CD4-positive, alpha-beta T cell (primary cell): ENCODE measurements at regions not wholly inside any gene's neighbourhood (a gene's known extent, or its start where the extent isn't known, plus 50 kb on each side); places are given as distances from the start of the nearest gene placed in this dataset.

ENCODE experiments used
- ATAC-seq: fragments of 200-7000 bp; cut with Tn5 transposase; one replicate; pipeline ENCODE4 v1.10.0; 2022; ENCODE audit warnings: mild to moderate bottlenecking; ENCODE audit not compliant: poor library complexity
- CTCF ChIA-PET: fragments of 350-600 bp; sonication (Branson Sonifier 250); formaldehyde crosslinking; loops from one replicate; lab custom pipeline; 2021; ENCODE audit warnings: antibody characterized with exemption, inconsistent platforms; lab: Charles Lee
- POLR2A ChIA-PET: fragments of 350-600 bp; sonication (Branson Sonifier 250); formaldehyde crosslinking; loops from one replicate; lab custom pipeline; 2021; ENCODE audit warnings: antibody characterized with exemption, inconsistent platforms; lab: Charles Lee
- DNase-seq, 14 experiments: peaks; one replicate each; pipeline ENCODE4 v3.0.0-alpha.2; 2013 to 2020; ENCODE audit warnings: mixed read lengths in 2 of 14
- H3K27ac ChIP-seq, 2 donors: one replicate each; pipeline versions ENCODE4 v1.5.1 to v1.7.0; 2013; ENCODE audit warnings: low read length in 2 of 2, low read depth in 1 of 2, mild to moderate bottlenecking in 1 of 2
- H3K27me3 ChIP-seq, 2 experiments: 1 replicate in 1 of 2; 2 replicates in 1 of 2; pipeline versions ENCODE4 v1.6.1 to v1.7.0; 2013; ENCODE audit warnings: low read length in 2 of 2, control low read depth in 1 of 2, mild to moderate bottlenecking in 1 of 2, moderate library complexity in 1 of 2; ENCODE audit not compliant: insufficient read depth in 2 of 2, control insufficient read depth in 1 of 2
- H3K36me3 ChIP-seq: one replicate; pipeline ENCODE4 v1.6.1; 2013; ENCODE audit warnings: low read length, control low read depth; ENCODE audit not compliant: insufficient read depth
- H3K4me1 ChIP-seq: one replicate; pipeline ENCODE4 v1.6.1; 2013; ENCODE audit warnings: low read length, control low read depth; ENCODE audit not compliant: insufficient read depth
- H3K4me3 ChIP-seq: one replicate; pipeline ENCODE4 v1.5.1; 2013; ENCODE audit warnings: mild to moderate bottlenecking, low read length, moderate library complexity
- H3K9me3 ChIP-seq, 2 experiments: 1 replicate in 1 of 2; 2 replicates in 1 of 2; pipeline versions ENCODE4 v1.6.1 to v1.7.0; 2013; ENCODE audit warnings: low read length in 2 of 2, mild to moderate bottlenecking in 2 of 2, control low read depth in 1 of 2, moderate library complexity in 1 of 2; ENCODE audit not compliant: control insufficient read depth in 1 of 2, insufficient read depth in 1 of 2
- H3K27ac Mint-ChIP-seq: one replicate; pipeline ENCODE4 v1.8.0; 2020; ENCODE audit warnings: mixed read lengths
- H3K27me3 Mint-ChIP-seq: one replicate; pipeline ENCODE4 v1.8.0; 2021; ENCODE audit warnings: mixed read lengths
- H3K36me3 Mint-ChIP-seq: one replicate; pipeline ENCODE4 v1.8.0; 2021; ENCODE audit warnings: low read depth, mixed read lengths
- H3K4me1 Mint-ChIP-seq: one replicate; pipeline ENCODE4 v1.8.0; 2021; ENCODE audit warnings: low read depth, mixed read lengths
- H3K4me3 Mint-ChIP-seq: one replicate; pipeline ENCODE4 v1.8.0; 2020; ENCODE audit warnings: mild to moderate bottlenecking, mixed read lengths
- H3K9me3 Mint-ChIP-seq: one replicate; pipeline ENCODE4 v1.8.0; 2020; ENCODE audit warnings: mixed read lengths
- CTCF ChIP-seq: fragments of 200-600 bp; IDR thresholded peaks from one replicate; pipeline ENCODE4 v1.8.0; 2022; ENCODE audit warnings: antibody characterized with exemption, mild to moderate bottlenecking
- intact Hi-C, 2 experiments: fragments of 100-400 bp; cut with DNase I in 1 of 2; cut with micrococcal nuclease in 1 of 2; formaldehyde crosslinking; loops; one replicate each; pipeline versions ENCODE4 v1.15.1 to v1.9.0; 2023 to 2025; cut with DNase I, micrococcal nuclease

DNA sequence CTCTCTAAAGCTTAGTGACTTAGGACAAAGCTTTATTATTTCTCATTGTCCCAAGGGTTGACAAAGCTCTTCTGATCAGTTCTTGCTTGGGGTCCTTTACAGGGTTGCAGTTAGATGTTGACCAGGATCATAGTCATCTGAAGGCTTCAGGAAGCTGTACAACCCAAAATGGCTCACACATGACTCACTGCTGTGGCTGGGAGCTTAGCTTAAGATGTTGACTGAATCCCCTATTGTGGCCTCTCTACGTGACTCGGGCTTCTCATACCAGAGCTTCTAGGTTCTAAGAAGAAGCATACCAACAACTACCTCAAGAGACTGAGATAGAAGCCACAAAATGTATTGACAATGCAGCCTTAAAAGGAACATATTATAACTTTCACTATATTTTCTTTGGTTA lies 569.6 kb upstream of the ROBO2 start:
- no peak overlapping the region for H3K27ac ChIP-seq
- no peak for TF ChIP-seq CTCF
- no peaks in the 10 kb centered on the region for H3K27me3 ChIP-seq
- H3K27me3 Mint-ChIP-seq, result no peaks in the 10 kb centered on the region
- CTCF ChIA-PET, result no interaction called here
- no peak for ATAC-seq
- no peaks in the 10 kb centered on the region for H3K36me3 ChIP-seq
- peaks cover 7% of the 10 kb centered on the region for H3K9me3 Mint-ChIP-seq
- no peak overlapping the region for H3K27ac Mint-ChIP-seq
- no peaks in the 10 kb centered on the region for H3K9me3 ChIP-seq
- no peaks in the 10 kb centered on the region for H3K36me3 Mint-ChIP-seq
- no peaks in the 10 kb centered on the region for H3K4me1 Mint-ChIP-seq
- H3K4me1 ChIP-seq, result no peaks in the 10 kb centered on the region
- no peak for DNase-seq
- H3K4me3 Mint-ChIP-seq, result no peak overlapping the region
- intact Hi-C loops, result no loop called here
- H3K4me3 ChIP-seq, result no peak overlapping the region
- POLR2A ChIA-PET, result no interaction called here

DNA sequence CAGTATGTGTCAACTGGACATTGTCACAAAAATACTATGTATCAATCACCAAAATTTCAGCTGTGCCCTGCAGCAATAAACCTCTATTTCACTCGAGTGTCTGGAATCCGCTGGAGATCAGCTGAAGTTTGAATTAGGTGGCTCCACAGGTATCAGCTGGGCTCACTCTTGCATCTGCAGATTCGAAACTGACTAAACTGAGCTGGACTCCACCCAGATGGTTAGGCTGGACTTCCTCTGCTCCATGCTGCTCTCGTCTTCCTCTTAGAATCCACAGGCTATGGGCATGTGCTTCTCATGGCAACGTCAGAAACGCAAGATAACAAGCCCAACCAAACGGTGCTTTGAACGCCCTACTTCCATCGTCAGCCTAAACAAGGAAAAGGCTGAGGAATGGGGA lies 565.3 kb upstream of the ROBO2 start:
- DNase-seq (no peak), ATAC-seq (no peak)
- H3K36me3 ChIP-seq, result no peaks in the 10 kb centered on the region
- Mint-ChIP-seq H3K27me3 (no peaks in the 10 kb centered on the region), H3K9me3 (peaks cover 7% of the 10 kb centered on the region), H3K36me3 (no peaks in the 10 kb centered on the region), H3K27ac (no peak overlapping the region), H3K4me1 (no peaks in the 10 kb centered on the region), H3K4me3 (no peak overlapping the region)
- intact Hi-C loops, result no loop called here
- ChIA-PET POLR2A (no interaction called here), CTCF (no interaction called here)
- H3K4me3 ChIP-seq, result no peak overlapping the region
- H3K9me3 ChIP-seq, result no peaks in the 10 kb centered on the region
- no peak for TF ChIP-seq CTCF
- no peaks in the 10 kb centered on the region for H3K27me3 ChIP-seq
- H3K4me1 ChIP-seq, result no peaks in the 10 kb centered on the region
- H3K27ac ChIP-seq, result no peak overlapping the region

DNA sequence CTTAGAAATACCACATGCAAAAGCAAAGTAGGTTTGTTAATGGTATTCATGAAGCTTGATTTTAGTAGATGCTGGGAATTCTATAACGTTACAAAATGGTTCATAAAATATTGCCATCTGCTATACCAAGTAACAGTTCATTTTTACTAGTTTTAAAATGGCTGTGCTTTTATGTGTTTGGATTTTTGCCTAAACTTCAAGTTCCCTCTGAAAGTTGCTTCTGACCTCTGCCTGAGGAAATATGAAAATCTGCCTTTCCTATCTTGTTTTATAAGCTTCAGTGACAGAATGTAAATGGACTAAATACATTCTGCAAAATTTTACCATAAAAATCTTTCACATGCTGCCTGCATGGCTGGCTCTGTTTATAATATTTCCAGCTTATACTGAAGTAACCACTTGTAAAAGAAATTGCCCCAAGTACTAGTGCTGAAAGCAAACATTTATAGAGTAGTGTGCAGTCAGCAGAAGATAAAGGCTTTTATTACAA lies 560.7 kb upstream of the ROBO2 start:
- H3K9me3 ChIP-seq, result no peaks in the 10 kb centered on the region
- intact Hi-C loops, result no loop called here
- H3K36me3 Mint-ChIP-seq, result no peaks in the 10 kb centered on the region
- H3K27ac Mint-ChIP-seq, result no peak overlapping the region
- no peak overlapping the region for H3K4me3 Mint-ChIP-seq
- TF ChIP-seq CTCF, result no peak
- H3K27ac ChIP-seq, result no peak overlapping the region
- no peaks in the 10 kb centered on the region for H3K4me1 ChIP-seq
- CTCF ChIA-PET, result no interaction called here
- no peak overlapping the region for H3K4me3 ChIP-seq
- POLR2A ChIA-PET, result no interaction called here
- H3K4me1 Mint-ChIP-seq, result no peaks in the 10 kb centered on the region
- H3K27me3 ChIP-seq, result no peaks in the 10 kb centered on the region
- ATAC-seq (no peak), DNase-seq (no peak)
- no peaks in the 10 kb centered on the region for H3K36me3 ChIP-seq
- H3K27me3 Mint-ChIP-seq, result no peaks in the 10 kb centered on the region
- H3K9me3 Mint-ChIP-seq, result peaks cover 5% of the 10 kb centered on the region
